GM21390 (cell line): ENCODE measurements at regions not wholly inside any gene's neighbourhood (a gene's known extent, or its start where the extent isn't known, plus 50 kb on each side); places are given as distances from the start of the nearest gene placed in this dataset.
"Not testable (repeated sequence)": the region's sequence is repeated elsewhere in the genome, so short reads cannot be mapped to it uniquely, and the experiment has no call there.

Source experiments
- ATAC-seq: cut with Tn5 transposase; IDR thresholded peaks from one replicate; pipeline ENCODE4 v1.9.1; 2021; ENCODE audit not compliant: unreplicated experiment

- not testable (repeated sequence) for ATAC-seq
Measured at GRCh38 chr9:41839786-41840185, 289.4 kb downstream of the CNTNAP3B start.

- not testable (repeated sequence) for ATAC-seq
Measured at GRCh38 chr9:41838953-41839352, 290.3 kb downstream of the CNTNAP3B start.

DNA sequence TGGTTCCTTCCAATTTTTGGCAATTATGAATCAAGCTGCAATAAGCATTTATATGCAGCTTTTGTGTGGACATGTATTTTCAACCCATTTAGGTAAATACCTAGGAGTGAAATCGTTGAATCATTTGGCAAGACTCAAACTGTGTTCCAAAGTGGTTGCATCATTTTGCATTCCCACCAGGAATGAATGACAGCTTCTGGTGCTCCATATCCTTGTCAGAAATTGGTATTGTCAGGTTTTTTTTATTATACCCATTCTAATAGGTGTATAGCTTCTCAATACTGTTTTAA is 290.7 kb downstream of the CNTNAP3B start:
- ATAC-seq: not testable (repeated sequence)

DNA sequence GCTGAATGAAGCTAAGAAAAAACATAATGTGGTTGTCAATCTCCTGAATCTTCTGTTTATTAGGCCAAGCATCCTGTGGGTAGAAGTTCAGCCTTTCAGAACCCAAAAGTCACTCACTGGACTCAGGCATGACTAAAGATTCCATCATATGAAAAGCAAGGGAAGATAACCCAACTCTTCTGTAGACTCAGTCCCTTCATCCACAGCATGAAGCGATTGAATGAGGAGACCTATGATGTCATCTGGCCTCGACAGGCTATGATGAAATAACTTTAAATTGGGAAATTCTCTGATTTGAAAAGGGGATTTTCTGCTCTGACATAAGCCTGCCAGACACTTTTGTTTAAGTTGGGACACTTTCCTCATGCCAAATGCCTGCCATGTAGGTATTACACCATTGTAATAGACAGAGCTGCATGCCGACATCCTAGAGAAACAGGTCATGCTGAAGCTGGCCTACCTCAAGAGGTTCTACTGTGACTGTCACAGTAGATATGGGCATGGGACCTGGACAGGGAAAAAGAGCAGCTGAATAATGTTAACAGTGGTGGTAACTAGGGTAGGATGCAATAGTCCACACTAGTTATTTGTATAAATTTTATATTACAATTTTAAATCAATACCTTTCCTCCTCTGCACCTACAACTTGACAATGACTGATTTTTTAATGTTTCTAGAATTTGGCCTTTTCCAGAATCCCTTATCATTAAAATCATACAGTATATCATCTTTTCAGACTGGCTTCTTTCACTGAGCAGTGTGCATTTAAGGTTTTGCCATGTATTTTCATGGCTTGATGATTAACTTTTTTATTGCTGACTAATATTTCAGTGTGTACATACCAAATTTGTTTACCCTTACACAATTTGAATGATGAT is 291.3 kb downstream of the CNTNAP3B start:
- ATAC-seq: not testable (repeated sequence)

- not testable (repeated sequence) for ATAC-seq
Measured at GRCh38 chr9:41833108-41833507, 296.1 kb downstream of the CNTNAP3B start.

DNA sequence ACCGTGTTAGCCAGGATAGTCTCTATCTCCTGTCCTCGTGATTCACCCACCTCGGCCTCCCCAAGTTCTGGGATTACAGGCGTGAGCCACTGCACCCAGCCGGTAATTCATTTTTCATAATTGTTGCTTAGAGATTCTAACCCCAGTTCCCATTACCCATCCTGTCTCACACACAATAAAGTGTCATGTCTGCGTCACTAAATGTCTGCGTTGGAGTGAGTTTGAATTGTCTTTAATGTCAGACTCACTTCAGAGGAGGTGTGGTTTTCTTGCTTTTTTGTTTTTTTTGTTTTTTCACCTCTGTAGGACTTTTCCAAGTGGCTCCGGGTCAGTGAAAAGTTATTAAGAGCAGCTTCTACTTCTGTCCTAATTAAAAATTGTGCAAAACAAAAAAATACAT is 304.5 kb downstream of the CNTNAP3B start:
- ATAC-seq: not testable (repeated sequence)

DNA sequence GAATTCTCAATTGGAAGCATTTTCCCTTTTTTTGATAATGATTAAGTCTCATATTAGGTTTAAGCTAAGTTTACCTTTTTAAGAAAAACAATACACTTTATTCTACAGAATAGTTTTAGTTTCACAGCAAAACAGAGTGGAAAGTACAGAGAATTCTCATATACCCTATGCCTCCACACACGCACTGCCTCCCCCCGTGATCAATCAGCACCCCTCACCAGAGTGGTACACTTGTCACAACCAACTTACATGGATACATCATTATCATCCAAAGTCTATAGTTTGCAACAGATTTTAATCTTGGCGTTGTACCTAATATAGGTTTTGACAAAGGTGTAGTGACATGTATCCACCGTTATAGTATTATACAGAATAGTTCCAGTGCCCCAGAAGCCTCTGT is 326.5 kb downstream of the CNTNAP3B start:
- ATAC-seq: not testable (repeated sequence)

GRCh38 chr9:41798684-41799083 is 330.5 kb downstream of the CNTNAP3B start:
- ATAC-seq: not testable (repeated sequence)

GRCh38 chr9:41790719-41791363 is 338.4 kb downstream of the CNTNAP3B start:
- ATAC-seq: not testable (repeated sequence)

DNA sequence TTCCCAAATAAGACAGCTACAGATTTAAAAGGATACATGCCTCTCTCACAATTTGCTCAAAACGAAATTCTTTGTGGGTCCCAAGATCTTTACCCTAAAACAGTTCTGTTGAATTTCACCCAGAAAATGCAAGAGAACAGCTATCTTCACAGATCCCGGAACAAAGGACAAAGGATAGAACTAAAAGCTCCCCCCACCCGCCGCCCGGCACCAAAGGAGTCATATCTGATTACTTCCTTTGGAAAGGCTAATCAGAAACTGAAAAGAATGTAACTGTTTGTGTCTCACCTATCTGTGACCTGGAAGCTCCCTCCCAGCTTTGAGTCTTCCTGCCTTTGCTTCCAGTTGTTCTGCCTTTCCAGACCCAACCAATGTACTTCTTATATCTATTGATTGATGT is 339.2 kb downstream of the CNTNAP3B start:
- not testable (repeated sequence) for ATAC-seq

- ATAC-seq: not testable (repeated sequence)
Measured at GRCh38 chr9:41789387-41789786, 339.8 kb downstream of the CNTNAP3B start.

- ATAC-seq: not testable (repeated sequence)
Measured at GRCh38 chr9:41787951-41788350, 341.3 kb downstream of the CNTNAP3B start.

DNA sequence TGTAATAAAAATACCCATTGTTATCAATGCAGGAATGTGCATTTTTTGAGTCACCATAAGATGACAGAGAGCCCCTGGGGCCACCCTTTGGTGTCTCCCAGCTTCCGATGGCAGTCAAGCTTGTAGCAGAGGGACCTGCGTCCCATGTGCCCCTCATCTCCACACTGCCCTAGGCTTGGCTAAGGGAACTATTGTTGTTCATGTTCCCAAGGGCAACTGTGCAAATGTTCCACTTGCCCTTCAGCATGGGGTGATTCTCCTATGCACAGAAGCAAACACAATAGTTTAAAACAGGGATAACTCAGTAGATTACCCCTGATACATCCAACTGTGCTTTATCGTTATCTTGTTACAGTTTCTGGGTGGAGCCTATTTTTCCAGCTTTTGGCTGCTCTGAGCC is 342.0 kb downstream of the CNTNAP3B start:
- ATAC-seq: not testable (repeated sequence)

GRCh38 chr9:41784006-41784405 is 345.2 kb downstream of the CNTNAP3B start:
- ATAC-seq: not testable (repeated sequence)

DNA sequence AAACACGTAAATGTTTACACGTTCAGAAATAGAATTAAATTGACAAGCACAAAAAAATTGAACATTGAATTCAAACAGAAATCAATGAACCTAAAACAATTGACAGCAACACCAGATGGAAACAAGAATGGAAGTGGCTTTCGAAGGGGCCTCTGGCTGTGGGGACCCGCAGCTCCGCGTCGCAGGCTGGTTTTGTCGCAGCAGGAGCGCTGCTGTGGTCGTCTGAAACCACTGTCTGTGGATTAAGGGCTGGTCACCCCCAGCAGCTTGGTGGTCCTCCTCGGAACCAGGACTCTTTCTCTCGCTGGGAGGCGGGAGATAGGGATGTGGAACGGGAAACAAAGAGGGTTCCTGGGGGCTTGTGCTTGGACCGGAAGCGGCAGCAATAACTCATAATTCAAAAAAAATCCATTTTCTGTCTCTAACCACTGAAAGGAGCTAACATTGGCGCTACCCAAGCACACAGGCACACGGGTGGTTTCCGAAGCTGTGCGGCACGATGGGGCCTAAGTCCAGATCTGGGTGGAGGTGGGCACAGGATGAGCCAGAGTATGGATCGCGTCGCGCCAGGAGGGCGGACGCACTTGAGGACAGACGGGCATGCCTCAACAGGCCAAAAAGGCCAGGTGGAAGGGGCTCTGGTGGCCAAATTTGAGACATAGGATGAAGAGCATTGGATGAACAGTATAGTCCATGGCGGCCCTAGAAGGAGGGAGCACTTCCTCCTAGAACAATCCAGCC is 346.0 kb downstream of the CNTNAP3B start:
- not testable (repeated sequence) for ATAC-seq

GRCh38 chr9:41781899-41782298 is 347.3 kb downstream of the CNTNAP3B start:
- not testable (repeated sequence) for ATAC-seq

GRCh38 chr9:41779897-41780406 is 349.3 kb downstream of the CNTNAP3B start:
- not testable (repeated sequence) for ATAC-seq

DNA sequence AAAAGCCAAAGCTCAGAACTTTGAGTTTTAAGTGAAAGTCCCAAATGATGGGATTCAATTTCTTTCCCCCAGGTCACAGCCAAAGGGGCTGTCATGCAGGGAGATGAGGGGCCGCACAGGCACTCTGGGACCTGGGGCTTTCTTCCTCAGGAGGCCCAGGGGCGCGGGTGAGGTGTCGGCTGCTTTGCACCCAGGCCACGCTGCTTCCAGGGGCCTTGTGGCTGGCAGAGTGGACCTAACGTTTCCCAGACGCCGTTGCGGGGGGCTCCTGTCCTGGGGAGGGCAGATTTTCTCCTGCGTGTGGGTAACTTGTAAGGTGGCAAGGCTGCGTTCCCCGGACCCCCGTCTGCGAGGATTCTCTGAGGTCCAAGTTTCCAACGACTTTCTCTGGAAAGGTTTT is 350.0 kb downstream of the CNTNAP3B start:
- not testable (repeated sequence) for ATAC-seq

DNA sequence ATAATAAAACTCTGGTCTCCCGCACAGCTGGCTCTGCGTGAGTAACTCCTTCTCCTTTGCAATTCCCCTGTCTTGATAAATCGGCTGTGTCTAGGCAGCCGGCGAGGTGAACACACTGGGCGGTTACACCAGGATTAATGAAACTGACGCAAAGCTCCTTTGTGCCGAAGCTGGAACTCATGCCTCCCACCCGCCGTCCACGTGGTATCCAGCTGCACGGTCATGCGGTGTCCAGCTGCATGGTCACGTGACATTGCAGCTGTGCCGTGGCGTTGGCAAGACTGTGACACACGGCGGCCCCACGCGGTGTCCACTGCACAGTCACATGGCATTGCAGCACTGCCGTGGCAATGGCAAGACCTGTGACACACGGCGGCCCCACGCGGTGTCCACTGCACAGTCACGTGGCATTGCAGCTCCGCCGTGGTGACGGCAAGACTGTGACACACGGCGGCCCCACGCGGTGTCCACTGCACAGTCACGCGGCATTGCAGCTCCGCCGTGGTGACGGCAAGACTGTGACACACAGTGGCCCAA is 350.6 kb downstream of the CNTNAP3B start:
- ATAC-seq: not testable (repeated sequence)

DNA sequence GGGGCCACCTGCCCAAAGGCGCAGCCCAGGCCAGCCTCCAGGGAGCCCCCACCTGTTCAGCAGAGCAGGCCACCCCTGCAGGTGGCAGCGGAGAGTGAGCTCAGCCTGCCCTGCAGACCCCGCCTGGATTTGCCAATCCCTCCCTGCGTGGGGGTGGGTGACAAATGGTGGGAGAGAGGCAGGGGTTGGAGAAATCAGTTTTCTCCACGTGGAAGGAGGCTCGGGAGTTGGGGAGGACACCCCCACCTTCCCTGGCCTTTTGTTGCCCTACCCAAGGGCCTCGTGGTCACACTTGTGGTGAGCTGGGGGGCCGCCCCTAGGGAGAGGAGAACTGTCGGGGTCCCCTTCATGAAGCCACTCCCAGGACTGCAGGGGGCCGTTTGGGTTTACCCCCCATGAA is 351.7 kb downstream of the CNTNAP3B start:
- not testable (repeated sequence) for ATAC-seq

GRCh38 chr9:41772541-41772940 is 356.7 kb downstream of the CNTNAP3B start:
- not testable (repeated sequence) for ATAC-seq
